Stomach (tissue), 4 donors: ENCODE measurements at regions not wholly inside any gene's neighbourhood (a gene's known extent, or its start where the extent isn't known, plus 50 kb on each side); places are given as distances from the start of the nearest gene placed in this dataset.

ENCODE experiments used
- CTCF ChIP-seq, 7 experiments: fragments of 450-650 bp in 4 of 7; fragments of 200-600 bp in 3 of 7; sonication (generic) in 3 of 7; IDR thresholded peaks; one replicate each; pipeline ENCODE4 v1.5.1; 2016 to 2019; ENCODE audit warnings: antibody characterized with exemption in 7 of 7, control low read depth in 2 of 7, mild to moderate bottlenecking in 1 of 7
- POLR2AphosphoS5 ChIP-seq, 3 donors: sonication (generic); formaldehyde crosslinking; IDR thresholded peaks; one replicate each; pipeline ENCODE4 v1.6.1; 2016; ENCODE audit warnings: antibody characterized with exemption in 3 of 3

- TF ChIP-seq CTCF (IDR thresholded peaks at IDR 0.05) = no peak
- no peak for TF ChIP-seq POLR2AphosphoS5 (IDR thresholded peaks at IDR 0.05)
Measured at GRCh38 chr4:130747842-130748241, 1651.9 kb downstream of the C4orf33 start.
